ENCODE measurements at regions not wholly inside any gene's neighbourhood (a gene's known extent, or its start where the extent isn't known, plus 50 kb on each side); places are given as distances from the start of the nearest gene placed in this dataset.

DNA sequence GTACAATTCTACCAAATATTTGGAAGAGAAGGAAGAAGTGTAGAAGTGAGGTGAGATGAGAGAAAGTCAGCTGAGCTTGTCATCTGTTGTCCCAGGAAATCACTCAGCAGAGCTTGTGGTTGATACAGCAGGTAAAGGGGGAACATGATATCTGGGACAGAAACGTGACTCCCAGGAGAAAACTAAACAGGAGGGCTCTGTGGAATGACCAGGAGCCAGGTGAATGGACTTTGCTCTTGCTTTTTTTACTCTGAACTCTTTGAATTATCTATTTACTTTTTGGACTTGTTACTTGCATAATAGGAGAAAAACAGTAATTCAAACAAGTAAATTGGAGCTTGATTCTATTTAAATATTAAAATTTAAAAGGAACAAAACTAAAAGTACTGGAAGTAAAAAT lies 555.6 kb upstream of the FRG1 start:
- Histone ChIP-seq H3K4me1 (ENCODE audit: control insufficient read depth, insufficient read depth, low read length) (no peaks in the 10 kb centered on the region), H3K9ac (ENCODE audit: low read depth, low read length) (no peak overlapping the region), H4K8ac (ENCODE audit: low read depth in 2 of 2, low read length in 2 of 2) (no peak overlapping the region), H2BK15ac (ENCODE audit: low read depth, low read length) (no peak overlapping the region), H3K4me3 (ENCODE audit: insufficient read depth, low read depth, low read length) (no peak overlapping the region), H3K4me2 (ENCODE audit: low read depth, low read length) (no peak overlapping the region), H2AK5ac (ENCODE audit: low read depth, low read length) (no peak overlapping the region), H3K18ac (ENCODE audit: low read depth, low read length) (no peak overlapping the region), H3K56ac (ENCODE audit: extremely low read depth, insufficient read depth, low read length) (no peak overlapping the region), H2BK5ac (ENCODE audit: low read depth, low read length, poor library complexity, severe bottlenecking) (no peak overlapping the region), H4K5ac (ENCODE audit: low read depth, low read length) (no peak overlapping the region), H4K91ac (ENCODE audit: insufficient read depth, low read depth, low read length) (no peak overlapping the region), H3K36me3 (ENCODE audit: control insufficient read depth, insufficient read depth, low read length) (no peaks in the 10 kb centered on the region), H2AFZ (replicated peaks; ENCODE audit: low read length, poor library complexity) (no peak overlapping the region), H3K14ac (replicated peaks; ENCODE audit: low read depth, low read length) (no peak overlapping the region), H3K27me3 (ENCODE audit: control insufficient read depth, insufficient read depth, low read length) (no peaks in the 10 kb centered on the region), H2BK120ac (ENCODE audit: low read depth, low read length) (no peak overlapping the region), H3K79me1 (ENCODE audit: low read depth in 1 of 2, low read length in 2 of 2) (no peaks in the 10 kb centered on the region), H3K23ac (ENCODE audit: low read depth, low read length) (no peak overlapping the region), H3K4ac (ENCODE audit: low read depth, low read length) (no peak overlapping the region), H3K27ac (ENCODE audit: insufficient read depth, low read length) (no peak overlapping the region), H4K20me1 (ENCODE audit: insufficient read depth, low read length) (no peaks in the 10 kb centered on the region), H3K9me3 (ENCODE audit: control insufficient read depth, insufficient read depth, low read length) (peaks cover 24% of the 10 kb centered on the region), H2AK9ac (replicated peaks; ENCODE audit: low read depth, low read length, poor library complexity) (no peak overlapping the region), H3K9me1 (ENCODE audit: insufficient read depth, low read length) (no peaks in the 10 kb centered on the region), H2BK20ac (ENCODE audit: low read depth, low read length) (no peak overlapping the region)
- DNase-seq, result no peak
- dilution Hi-C loops (cut with HindIII; ENCODE audit: low sequenced_read_pairs, unreplicated experiment), result no loop called here
- intact Hi-C loops (cut with micrococcal nuclease), result loop anchor here (5.0 kb wide), 1 partner anchor 68 kb away; no protein-coding TSS in a partner anchor
- BruUV-seq (replicated peaks), result no TSS peak
- in situ Hi-C loops (cut with MboI; ENCODE audit: low sequenced_read_pairs), result no loop called here
- TF ChIP-seq RCOR1 (IDR thresholded peaks at IDR 0.05; ENCODE audit: insufficient replicate concordance, low read length) (no peak), SMC3 (IDR thresholded peaks at IDR 0.05; ENCODE audit: low read depth, low read length) (no peak), CEBPB (IDR thresholded peaks at IDR 0.05; ENCODE audit: low read depth, low read length) (no peak), MAZ (IDR thresholded peaks at IDR 0.05; ENCODE audit: borderline replicate concordance, low read depth, low read length) (no peak), POLR2A (IDR thresholded peaks at IDR 0.05; ENCODE audit: low read depth, low read length) (no peak), MAFK (IDR thresholded peaks at IDR 0.05; ENCODE audit: low read depth, low read length) (no peak), MXI1 (IDR thresholded peaks at IDR 0.05; ENCODE audit: borderline replicate concordance, low read depth, low read length) (no peak), CHD1 (IDR thresholded peaks at IDR 0.05; ENCODE audit: low read depth, low read length) (no peak), RAD21 (IDR thresholded peaks at IDR 0.05; ENCODE audit: low read length) (no peak), BHLHE40 (IDR thresholded peaks at IDR 0.05; ENCODE audit: low read depth, low read length) (no peak), NFE2L2 (IDR thresholded peaks at IDR 0.05; ENCODE audit: low read depth, low read length) (no peak), RFX5 (IDR thresholded peaks at IDR 0.05; ENCODE audit: low read depth, low read length) (no peak), FOS (IDR thresholded peaks at IDR 0.05; ENCODE audit: low read depth, low read length) (no peak)
- TF ChIP-seq, protein P1, sequence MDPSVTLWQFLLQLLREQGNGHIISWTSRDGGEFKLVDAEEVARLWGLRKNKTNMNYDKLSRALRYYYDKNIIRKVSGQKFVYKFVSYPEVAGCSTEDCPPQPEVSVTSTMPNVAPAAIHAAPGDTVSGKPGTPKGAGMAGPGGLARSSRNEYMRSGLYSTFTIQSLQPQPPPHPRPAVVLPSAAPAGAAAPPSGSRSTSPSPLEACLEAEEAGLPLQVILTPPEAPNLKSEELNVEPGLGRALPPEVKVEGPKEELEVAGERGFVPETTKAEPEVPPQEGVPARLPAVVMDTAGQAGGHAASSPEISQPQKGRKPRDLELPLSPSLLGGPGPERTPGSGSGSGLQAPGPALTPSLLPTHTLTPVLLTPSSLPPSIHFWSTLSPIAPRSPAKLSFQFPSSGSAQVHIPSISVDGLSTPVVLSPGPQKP (IDR thresholded peaks at IDR 0.05; ENCODE audit: borderline replicate concordance, low read depth, low read length), result no peak
- TF ChIP-seq, protein P2, sequence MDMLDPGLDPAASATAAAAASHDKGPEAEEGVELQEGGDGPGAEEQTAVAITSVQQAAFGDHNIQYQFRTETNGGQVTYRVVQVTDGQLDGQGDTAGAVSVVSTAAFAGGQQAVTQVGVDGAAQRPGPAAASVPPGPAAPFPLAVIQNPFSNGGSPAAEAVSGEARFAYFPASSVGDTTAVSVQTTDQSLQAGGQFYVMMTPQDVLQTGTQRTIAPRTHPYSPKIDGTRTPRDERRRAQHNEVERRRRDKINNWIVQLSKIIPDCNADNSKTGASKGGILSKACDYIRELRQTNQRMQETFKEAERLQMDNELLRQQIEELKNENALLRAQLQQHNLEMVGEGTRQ (IDR thresholded peaks at IDR 0.05; ENCODE audit: low read depth, low read length), result no peak
- TF ChIP-seq, protein P3, sequence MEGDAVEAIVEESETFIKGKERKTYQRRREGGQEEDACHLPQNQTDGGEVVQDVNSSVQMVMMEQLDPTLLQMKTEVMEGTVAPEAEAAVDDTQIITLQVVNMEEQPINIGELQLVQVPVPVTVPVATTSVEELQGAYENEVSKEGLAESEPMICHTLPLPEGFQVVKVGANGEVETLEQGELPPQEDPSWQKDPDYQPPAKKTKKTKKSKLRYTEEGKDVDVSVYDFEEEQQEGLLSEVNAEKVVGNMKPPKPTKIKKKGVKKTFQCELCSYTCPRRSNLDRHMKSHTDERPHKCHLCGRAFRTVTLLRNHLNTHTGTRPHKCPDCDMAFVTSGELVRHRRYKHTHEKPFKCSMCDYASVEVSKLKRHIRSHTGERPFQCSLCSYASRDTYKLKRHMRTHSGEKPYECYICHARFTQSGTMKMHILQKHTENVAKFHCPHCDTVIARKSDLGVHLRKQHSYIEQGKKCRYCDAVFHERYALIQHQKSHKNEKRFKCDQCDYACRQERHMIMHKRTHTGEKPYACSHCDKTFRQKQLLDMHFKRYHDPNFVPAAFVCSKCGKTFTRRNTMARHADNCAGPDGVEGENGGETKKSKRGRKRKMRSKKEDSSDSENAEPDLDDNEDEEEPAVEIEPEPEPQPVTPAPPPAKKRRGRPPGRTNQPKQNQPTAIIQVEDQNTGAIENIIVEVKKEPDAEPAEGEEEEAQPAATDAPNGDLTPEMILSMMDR (conservative IDR thresholded peaks at IDR 0.05; ENCODE audit: low read depth, low read length), result no peak
- WGBS, 2 experiments (ENCODE audit: extremely low coverage in 2 of 2, insufficient read length in 1 of 2), result no CpG with 5 or more reads among the region's 1 CpG
- POLR2A ChIA-PET (ENCODE audit: unreplicated experiment), result no interaction called here
- no peak for ATAC-seq (ENCODE audit: low read depth)
- CTCF ChIA-PET, result no interaction called here

Data from IMR-90 (cell line).